DND-41 (cell line): ENCODE measurements at regions not wholly inside any gene's neighbourhood (a gene's known extent, or its start where the extent isn't known, plus 50 kb on each side); places are given as distances from the start of the nearest gene placed in this dataset.
A peak's percentile ranks its signal among the peaks of the same experiment; 100 is the strongest.

Source experiments
- ATAC-seq: fragments of 200-7000 bp; cut with Tn5 transposase; 3 replicates; pipeline ENCODE4 v1.9.1; 2021; ENCODE audit warnings: low read depth; ENCODE audit not compliant: insufficient read depth
- DNase-seq: peaks from one replicate; pipeline ENCODE4 v3.0.0-alpha.2; 2020
- H2AFZ ChIP-seq: 2 replicates; pipeline ENCODE4 v1.6.0; 2012; ENCODE audit warnings: low read depth, low read length
- H3K27ac ChIP-seq: 2 replicates; pipeline ENCODE4 v1.5.1; 2012; ENCODE audit warnings: low read length, inconsistent platforms
- H3K27me3 ChIP-seq: fragments of 200-600 bp; sonication (generic); 2 replicates; pipeline ENCODE4 v1.6.0; 2012; ENCODE audit warnings: low read length, mild to moderate bottlenecking, inconsistent platforms; ENCODE audit not compliant: insufficient read depth, poor library complexity
- H3K36me3 ChIP-seq: 2 replicates; pipeline ENCODE4 v1.5.1; 2012; ENCODE audit warnings: low read length, inconsistent platforms; ENCODE audit not compliant: insufficient read depth
- H3K4me1 ChIP-seq: 2 replicates; pipeline ENCODE4 v1.5.1; 2012; ENCODE audit warnings: mild to moderate bottlenecking, low read length; ENCODE audit not compliant: insufficient read depth
- H3K4me2 ChIP-seq: 2 replicates; pipeline ENCODE4 v1.6.0; 2012; ENCODE audit warnings: mild to moderate bottlenecking, moderate library complexity, low read length, inconsistent platforms; ENCODE audit not compliant: insufficient read depth
- H3K4me3 ChIP-seq, 2 experiments: fragments of 200-600 bp in 1 of 2; shearing (Covaris generic) in 1 of 2; 2 replicates each; pipeline ENCODE4 v1.5.1; 2012 to 2016; ENCODE audit warnings: inconsistent platforms in 2 of 2, low read length in 2 of 2, mild to moderate bottlenecking in 2 of 2, low read depth in 1 of 2, moderate library complexity in 1 of 2
- H3K79me2 ChIP-seq: 2 replicates; pipeline ENCODE4 v1.6.0; 2012; ENCODE audit warnings: low read length, inconsistent platforms; ENCODE audit not compliant: insufficient read depth
- H3K9ac ChIP-seq: 2 replicates; pipeline ENCODE4 v1.6.0; 2012; ENCODE audit warnings: low read depth, mild to moderate bottlenecking, inconsistent platforms, low read length, moderate library complexity
- H3K9me3 ChIP-seq: 2 replicates; pipeline ENCODE4 v1.5.1; 2012; ENCODE audit warnings: low read length, moderate library complexity, mild to moderate bottlenecking, inconsistent platforms; ENCODE audit not compliant: insufficient read depth, severe bottlenecking
- H4K20me1 ChIP-seq: 2 replicates; pipeline ENCODE4 v1.6.0; 2012; ENCODE audit warnings: low read length; ENCODE audit not compliant: insufficient read depth
- EZH2 ChIP-seq: IDR thresholded peaks from 3 replicates; pipeline ENCODE4 v1.6.1; 2012; ENCODE audit warnings: borderline replicate concordance, low read depth, mild to moderate bottlenecking, moderate library complexity, low read length, inconsistent platforms; ENCODE audit not compliant: severe bottlenecking
- TF ChIP-seq, protein P1 (sequence below): IDR thresholded peaks from 2 replicates; pipeline ENCODE4 v1.5.1; 2012; ENCODE audit warnings: borderline replicate concordance, low read length, moderate library complexity, mild to moderate bottlenecking; ENCODE audit not compliant: poor library complexity, severe bottlenecking; ENCODE audit errors: extremely low read depth

- Histone ChIP-seq H3K4me1 (no peaks in the 10 kb centered on the region), H2AFZ (no peak overlapping the region)
These were observed 361.1 kb downstream of the TRAM1L1 start for GRCh38 chr4:116724249-116724648.

DNA sequence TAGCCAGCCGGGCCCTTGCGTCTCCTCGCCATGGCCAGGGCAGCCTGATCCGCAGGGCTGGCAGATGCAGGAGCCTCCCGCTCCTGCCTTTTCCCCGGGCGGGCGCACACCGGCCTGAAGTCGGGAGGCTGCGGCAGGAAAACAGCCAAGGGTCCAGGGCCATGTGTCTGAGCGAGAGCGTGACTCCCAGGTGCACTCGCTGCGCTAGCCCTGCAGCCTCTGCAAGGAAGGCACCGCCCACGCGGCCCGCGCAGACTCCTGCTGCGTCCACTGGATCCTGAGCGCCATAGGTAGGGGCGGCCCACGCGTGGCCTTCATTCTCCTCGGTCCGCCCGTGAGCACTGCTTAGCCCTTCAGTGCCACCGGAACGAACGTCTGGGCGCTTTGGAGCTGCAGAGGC, 379.9 kb downstream of the TRAM1L1 start:
- no peak for TF ChIP-seq EZH2
- TF ChIP-seq, protein P1, sequence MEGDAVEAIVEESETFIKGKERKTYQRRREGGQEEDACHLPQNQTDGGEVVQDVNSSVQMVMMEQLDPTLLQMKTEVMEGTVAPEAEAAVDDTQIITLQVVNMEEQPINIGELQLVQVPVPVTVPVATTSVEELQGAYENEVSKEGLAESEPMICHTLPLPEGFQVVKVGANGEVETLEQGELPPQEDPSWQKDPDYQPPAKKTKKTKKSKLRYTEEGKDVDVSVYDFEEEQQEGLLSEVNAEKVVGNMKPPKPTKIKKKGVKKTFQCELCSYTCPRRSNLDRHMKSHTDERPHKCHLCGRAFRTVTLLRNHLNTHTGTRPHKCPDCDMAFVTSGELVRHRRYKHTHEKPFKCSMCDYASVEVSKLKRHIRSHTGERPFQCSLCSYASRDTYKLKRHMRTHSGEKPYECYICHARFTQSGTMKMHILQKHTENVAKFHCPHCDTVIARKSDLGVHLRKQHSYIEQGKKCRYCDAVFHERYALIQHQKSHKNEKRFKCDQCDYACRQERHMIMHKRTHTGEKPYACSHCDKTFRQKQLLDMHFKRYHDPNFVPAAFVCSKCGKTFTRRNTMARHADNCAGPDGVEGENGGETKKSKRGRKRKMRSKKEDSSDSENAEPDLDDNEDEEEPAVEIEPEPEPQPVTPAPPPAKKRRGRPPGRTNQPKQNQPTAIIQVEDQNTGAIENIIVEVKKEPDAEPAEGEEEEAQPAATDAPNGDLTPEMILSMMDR = no peak
- H3K9me3 ChIP-seq = no peaks in the 10 kb centered on the region
- no peak overlapping the region for H2AFZ ChIP-seq
- no peaks in the 10 kb centered on the region for H4K20me1 ChIP-seq
- H3K27ac ChIP-seq = no peak overlapping the region
- no peaks in the 10 kb centered on the region for H3K4me1 ChIP-seq
- H3K4me2 ChIP-seq = no peak overlapping the region
- H3K79me2 ChIP-seq = no peaks in the 10 kb centered on the region
- H3K27me3 ChIP-seq = no peaks in the 10 kb centered on the region
- ATAC-seq = no peak
- no peak for DNase-seq
- no peak overlapping the region for H3K4me3 ChIP-seq
- no peak overlapping the region for H3K9ac ChIP-seq
- H3K36me3 ChIP-seq = no peaks in the 10 kb centered on the region

More at GRCh38 chr4:116724249-116724648, 361.1 kb downstream of the TRAM1L1 start:
- no peaks in the 10 kb centered on the region for H4K20me1 ChIP-seq
- no peaks in the 10 kb centered on the region for H3K9me3 ChIP-seq
- no peak overlapping the region for H3K4me3 ChIP-seq
- DNase-seq (no peak), ATAC-seq (no peak)
- H3K4me2 ChIP-seq = no peak overlapping the region
- H3K79me2 ChIP-seq = no peaks in the 10 kb centered on the region
- no peak overlapping the region for H3K9ac ChIP-seq
- no peaks in the 10 kb centered on the region for H3K27me3 ChIP-seq
- TF ChIP-seq EZH2 = no peak
- TF ChIP-seq, protein P1 = no peak
- no peak overlapping the region for H3K27ac ChIP-seq
- H3K36me3 ChIP-seq = no peaks in the 10 kb centered on the region

DNA sequence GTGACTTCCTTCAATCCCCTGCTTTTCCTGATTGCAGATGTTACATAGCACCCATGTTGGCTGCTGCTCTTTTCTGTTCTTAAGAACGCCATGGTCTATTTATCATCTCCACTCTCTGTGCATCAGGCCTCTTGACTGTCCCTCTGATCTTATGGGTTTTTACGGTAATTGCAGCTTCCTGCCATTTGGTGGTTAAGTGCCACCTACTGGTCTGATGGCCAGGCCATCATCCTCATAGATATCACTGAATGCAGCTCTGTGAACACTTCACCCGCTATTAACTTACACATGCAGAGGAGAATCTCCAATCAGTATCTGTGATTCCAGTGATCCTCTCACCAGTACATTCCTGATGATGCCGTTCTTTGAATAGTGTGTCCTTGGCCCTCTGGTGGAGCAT, 382.4 kb downstream of the TRAM1L1 start:
- Histone ChIP-seq H4K20me1 (no peaks in the 10 kb centered on the region), H3K27me3 (no peaks in the 10 kb centered on the region), H3K79me2 (no peaks in the 10 kb centered on the region), H3K4me1 (no peaks in the 10 kb centered on the region), H3K27ac (no peak overlapping the region), H2AFZ (no peak overlapping the region), H3K4me3 (no peak overlapping the region), H3K9ac (no peak overlapping the region), H3K9me3 (no peaks in the 10 kb centered on the region), H3K4me2 (no peak overlapping the region), H3K36me3 (no peaks in the 10 kb centered on the region)
- DNase-seq (no peak), ATAC-seq (peak; percentile 35; the same call in 1 of the 3 replicates)
- TF ChIP-seq EZH2 = no peak
- TF ChIP-seq, protein P1 = peak; percentile 30

GRCh38 chr4:116688536-116688935, 396.8 kb downstream of the TRAM1L1 start:
- Histone ChIP-seq H3K9ac (no peak overlapping the region), H3K9me3 (no peaks in the 10 kb centered on the region), H2AFZ (no peak overlapping the region), H4K20me1 (no peaks in the 10 kb centered on the region), H3K27ac (no peak overlapping the region), H3K79me2 (no peaks in the 10 kb centered on the region), H3K4me2 (no peak overlapping the region), H3K27me3 (no peaks in the 10 kb centered on the region), H3K36me3 (no peaks in the 10 kb centered on the region), H3K4me1 (no peaks in the 10 kb centered on the region), H3K4me3 (no peak overlapping the region)
- DNase-seq = no peak
- TF ChIP-seq, protein P1 = no peak
- TF ChIP-seq EZH2 = no peak
- ATAC-seq = no peak
